Testis (tissue), 2 donors: ENCODE measurements at regions not wholly inside any gene's neighbourhood (a gene's known extent, or its start where the extent isn't known, plus 50 kb on each side); places are given as distances from the start of the nearest gene placed in this dataset.
A peak's percentile ranks its signal among the peaks of the same experiment; 100 is the strongest.

Experiments
- DNase-seq: peaks from one replicate; pipeline ENCODE4 v3.0.0-alpha.2; 2019
- H3K27ac ChIP-seq, 2 donors: fragments of 200-600 bp; sonication (generic); one replicate each; pipeline ENCODE4 v1.5.1; 2019
- H3K27me3 ChIP-seq: fragments of 200-600 bp; sonication (generic); one replicate; pipeline ENCODE4 v1.5.1; 2019
- H3K36me3 ChIP-seq: fragments of 200-600 bp; sonication (generic); one replicate; pipeline ENCODE4 v1.5.1; 2017; ENCODE audit warnings: low read depth; ENCODE audit errors: missing control alignments
- H3K4me1 ChIP-seq: fragments of 200-600 bp; sonication (generic); one replicate; pipeline ENCODE4 v1.5.1; 2019
- H3K4me3 ChIP-seq, 2 donors: fragments of 200-600 bp; sonication (generic); one replicate each; pipeline ENCODE4 v1.5.1; 2017 to 2019
- H3K9me3 ChIP-seq: fragments of 200-600 bp; sonication (generic); one replicate; pipeline ENCODE4 v1.5.1; 2017
- CTCF ChIP-seq, 3 experiments: fragments of 450-650 bp in 2 of 3; fragments of 200-600 bp in 1 of 3; sonication (generic) in 1 of 3; IDR thresholded peaks; one replicate each; pipeline ENCODE4 v1.5.1; 2016 to 2019; ENCODE audit warnings: antibody characterized with exemption in 3 of 3, mild to moderate bottlenecking in 2 of 3, moderate library complexity in 1 of 3
- POLR2A ChIP-seq: fragments of 450-650 bp; IDR thresholded peaks from one replicate; pipeline ENCODE4 v1.6.1; 2017; ENCODE audit warnings: antibody characterized with exemption, mild to moderate bottlenecking, moderate library complexity
- WGBS, 2 donors: methylation state at CpG; one replicate each; pipeline ENCODE4 v1.1.5; 2018; 5-methylcytosine and 5-hydroxymethylcytosine counted together
- intact Hi-C: fragments of 100-400 bp; cut with DNase I; formaldehyde crosslinking; loops from one replicate; pipeline ENCODE4 v1.15.1; 2023; ENCODE audit warnings: low total_unique reads

- no peak for DNase-seq
- no peaks in the 10 kb centered on the region for H3K4me1 ChIP-seq
- H3K36me3 ChIP-seq: no peaks in the 10 kb centered on the region
- no peaks in the 10 kb centered on the region for H3K9me3 ChIP-seq
- H3K4me3 ChIP-seq: no peak overlapping the region
- H3K27me3 ChIP-seq: no peaks in the 10 kb centered on the region
- 0% methylated on average over 1 of the region's 1 CpG for WGBS, 2 donors
- no peak for TF ChIP-seq CTCF (IDR thresholded peaks at IDR 0.05)
- TF ChIP-seq POLR2A: no peak
- no peak overlapping the region for H3K27ac ChIP-seq
- intact Hi-C loops: no loop called here
Observed at GRCh38 chr13:37995092-37995491, 125.5 kb upstream of the TRPC4 start.

- no peak for DNase-seq
- no peaks in the 10 kb centered on the region for H3K9me3 ChIP-seq
- WGBS, 2 donors: 89 to 100% methylated on average over 1 of the region's 1 CpG
- no peak overlapping the region for H3K4me3 ChIP-seq
- TF ChIP-seq POLR2A: no peak
- TF ChIP-seq CTCF (IDR thresholded peaks at IDR 0.05): no peak
- no peak overlapping the region for H3K27ac ChIP-seq
- H3K4me1 ChIP-seq: no peaks in the 10 kb centered on the region
- intact Hi-C loops: no loop called here
- no peaks in the 10 kb centered on the region for H3K27me3 ChIP-seq
- H3K36me3 ChIP-seq: no peaks in the 10 kb centered on the region
Observed at GRCh38 chr13:37986811-37987210, 117.2 kb upstream of the TRPC4 start.

- no peak overlapping the region for H3K27ac ChIP-seq
- 91 to 93% methylated on average over 5 of the region's 5 CpGs for WGBS, 2 donors
- H3K4me1 ChIP-seq: no peaks in the 10 kb centered on the region
- no peak overlapping the region for H3K4me3 ChIP-seq
- no peaks in the 10 kb centered on the region for H3K27me3 ChIP-seq
- TF ChIP-seq POLR2A (no peak), CTCF (IDR thresholded peaks at IDR 0.05) (no peak)
- no peaks in the 10 kb centered on the region for H3K9me3 ChIP-seq
- DNase-seq: no peak
- intact Hi-C loops: no loop called here
- no peaks in the 10 kb centered on the region for H3K36me3 ChIP-seq
Observed at GRCh38 chr13:37985281-37985680, 115.7 kb upstream of the TRPC4 start.

- Histone ChIP-seq H3K27ac (no peak overlapping the region), H3K4me1 (no peaks in the 10 kb centered on the region), H3K4me3 (no peak overlapping the region), H3K27me3 (no peaks in the 10 kb centered on the region), H3K9me3 (no peaks in the 10 kb centered on the region), H3K36me3 (no peaks in the 10 kb centered on the region)
- DNase-seq: peak; percentile 23
- no peak for TF ChIP-seq CTCF (IDR thresholded peaks at IDR 0.05)
- TF ChIP-seq POLR2A: no peak
- intact Hi-C loops: no loop called here
- 65 to 73% methylated on average over 6 of the region's 6 CpGs for WGBS, 2 donors
Observed at GRCh38 chr13:37984357-37984756, 114.8 kb upstream of the TRPC4 start.

GRCh38 chr13:37981932-37982331 lies 112.4 kb upstream of the TRPC4 start:
- no peak overlapping the region for H3K4me3 ChIP-seq
- H3K36me3 ChIP-seq: no peaks in the 10 kb centered on the region
- no peaks in the 10 kb centered on the region for H3K9me3 ChIP-seq
- no peak for DNase-seq
- no peak for TF ChIP-seq POLR2A
- TF ChIP-seq CTCF (IDR thresholded peaks at IDR 0.05): no peak
- no peaks in the 10 kb centered on the region for H3K27me3 ChIP-seq
- intact Hi-C loops: no loop called here
- no peak overlapping the region for H3K27ac ChIP-seq
- H3K4me1 ChIP-seq: no peaks in the 10 kb centered on the region
